LNCAP (cell line): ENCODE measurements at regions not wholly inside any gene's neighbourhood (a gene's known extent, or its start where the extent isn't known, plus 50 kb on each side); places are given as distances from the start of the nearest gene placed in this dataset.

Experiments used
- CTCF ChIP-seq: fragments of 450-650 bp; IDR thresholded peaks from 2 replicates; pipeline ENCODE4 v1.5.1; 2017; ENCODE audit warnings: mild to moderate bottlenecking

- TF ChIP-seq CTCF: no peak
These were observed 79.1 kb upstream of the INPP4B start for GRCh38 chr4:142925161-142925560.

GRCh38 chr4:142927721-142928120 is 81.6 kb upstream of the INPP4B start:
- TF ChIP-seq CTCF: no peak

GRCh38 chr4:142929526-142929925 is 83.4 kb upstream of the INPP4B start:
- no peak for TF ChIP-seq CTCF

- TF ChIP-seq CTCF: no peak
These were observed 87.1 kb upstream of the INPP4B start for GRCh38 chr4:142933207-142933606.

GRCh38 chr4:142940425-142941330 is 94.6 kb upstream of the INPP4B start:
- TF ChIP-seq CTCF: no peak

- no peak for TF ChIP-seq CTCF
These were observed 98.5 kb upstream of the INPP4B start for GRCh38 chr4:142944565-142944964.

GRCh38 chr4:142952821-142953580 is 106.9 kb upstream of the INPP4B start:
- TF ChIP-seq CTCF: no peak
